GM21367 (cell line): ENCODE measurements at regions not wholly inside any gene's neighbourhood (a gene's known extent, or its start where the extent isn't known, plus 50 kb on each side); places are given as distances from the start of the nearest gene placed in this dataset.

Experiments
- ATAC-seq: cut with Tn5 transposase; IDR thresholded peaks from one replicate; pipeline ENCODE4 v1.9.1; 2021; ENCODE audit not compliant: unreplicated experiment

DNA sequence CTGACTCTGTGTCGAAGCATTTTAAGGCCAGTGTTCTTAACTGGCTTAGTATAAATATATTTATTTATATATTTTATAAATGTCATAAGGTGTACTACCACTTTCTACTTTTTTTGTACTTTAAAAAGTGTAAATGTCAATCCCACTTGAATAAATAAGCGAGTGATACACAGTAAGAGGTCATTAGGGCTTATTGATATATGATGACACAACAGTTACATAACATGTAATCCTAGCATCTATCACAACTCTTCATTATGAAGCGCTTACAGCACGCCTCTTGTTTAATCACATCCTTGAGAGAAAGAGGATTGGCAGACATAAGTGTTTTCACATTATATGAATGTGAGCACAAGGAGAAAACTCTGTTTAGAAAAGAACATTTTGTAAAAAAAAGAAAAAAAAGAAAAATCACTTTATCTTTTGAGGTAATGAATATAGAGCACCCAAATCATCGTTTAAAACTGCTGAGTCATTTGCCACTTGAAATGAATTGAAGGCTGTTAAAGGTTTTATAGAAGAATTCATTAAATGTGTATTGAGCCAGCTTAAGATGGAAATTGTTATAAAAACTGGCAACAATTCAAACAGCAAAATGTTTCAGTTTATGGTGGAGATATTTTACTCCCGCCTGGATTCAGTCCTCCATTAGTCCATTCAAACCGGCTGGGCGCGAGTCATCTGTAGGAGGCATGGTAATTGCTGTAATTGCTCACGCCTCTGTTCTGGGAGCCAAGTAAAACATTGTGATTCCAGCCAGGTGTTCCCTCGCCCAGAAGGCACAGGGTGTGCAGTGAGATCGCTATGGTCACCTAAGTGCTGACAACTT lies 627.3 kb upstream of the KIRREL3 start:
- no peak for ATAC-seq

DNA sequence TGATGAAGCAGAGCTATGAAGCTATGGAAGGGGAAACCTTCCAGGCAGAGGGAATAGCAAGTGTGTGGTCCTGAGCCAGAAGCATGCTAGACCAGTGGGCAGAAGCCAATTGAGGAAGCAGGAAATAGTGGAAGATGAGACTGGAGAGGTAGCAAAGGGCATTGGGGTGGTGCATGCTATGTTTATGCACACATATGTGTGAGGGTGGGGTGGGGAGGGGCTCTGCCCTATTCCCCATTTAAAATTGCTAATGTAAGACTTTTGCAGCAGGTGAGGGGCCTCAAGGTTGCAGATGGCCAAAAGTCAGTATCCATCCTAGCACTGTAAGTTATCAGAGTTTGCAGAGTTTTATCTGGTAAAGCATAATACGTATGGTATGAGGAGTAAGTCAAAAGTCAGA lies 626.6 kb upstream of the KIRREL3 start:
- no peak for ATAC-seq

DNA sequence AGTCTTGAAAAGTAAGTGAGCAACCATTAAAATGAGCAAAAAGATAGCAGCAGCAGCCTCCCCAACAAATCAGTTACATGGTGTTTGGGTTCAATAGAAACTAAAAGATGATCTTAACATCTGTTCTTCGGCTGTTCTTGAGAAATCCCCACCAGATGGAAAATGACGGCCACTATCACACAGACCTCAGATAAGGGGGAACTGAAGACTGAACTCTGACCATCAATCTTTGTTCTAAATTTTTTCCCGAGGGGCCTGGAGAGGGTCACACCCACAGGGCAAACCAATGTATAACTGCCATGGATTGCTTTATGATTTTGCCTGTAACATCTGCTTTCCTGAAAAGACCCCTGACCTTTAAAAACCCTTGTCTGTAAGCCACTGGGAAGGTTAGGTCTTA lies 624.8 kb upstream of the KIRREL3 start:
- no peak for ATAC-seq

DNA sequence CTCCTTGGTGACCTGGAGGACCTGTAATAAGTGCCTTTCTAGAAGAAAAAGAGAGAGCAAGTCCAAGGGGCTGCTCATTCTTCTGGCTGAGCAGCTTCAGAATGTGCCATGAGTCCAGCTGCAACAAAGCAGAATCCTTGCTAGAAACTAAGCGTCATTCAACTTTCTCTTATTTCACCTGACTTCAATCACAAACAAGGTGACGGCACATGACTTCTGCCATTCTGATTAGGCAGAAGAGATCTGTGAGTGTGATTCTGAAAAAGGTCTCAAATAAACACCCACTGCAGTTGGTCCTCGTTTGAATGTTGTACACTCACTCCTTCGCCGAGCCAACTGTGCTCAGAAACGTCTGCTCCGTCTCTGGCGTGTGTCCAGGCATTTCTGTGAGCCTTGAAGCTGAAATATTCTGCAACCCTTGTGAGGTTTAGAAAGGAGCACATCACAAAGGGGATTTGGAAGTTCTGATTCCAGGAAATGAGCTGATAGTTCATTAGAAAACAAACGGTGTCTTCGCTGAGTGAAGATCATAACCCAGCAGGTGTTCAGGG lies 623.8 kb upstream of the KIRREL3 start:
- no peak for ATAC-seq

DNA sequence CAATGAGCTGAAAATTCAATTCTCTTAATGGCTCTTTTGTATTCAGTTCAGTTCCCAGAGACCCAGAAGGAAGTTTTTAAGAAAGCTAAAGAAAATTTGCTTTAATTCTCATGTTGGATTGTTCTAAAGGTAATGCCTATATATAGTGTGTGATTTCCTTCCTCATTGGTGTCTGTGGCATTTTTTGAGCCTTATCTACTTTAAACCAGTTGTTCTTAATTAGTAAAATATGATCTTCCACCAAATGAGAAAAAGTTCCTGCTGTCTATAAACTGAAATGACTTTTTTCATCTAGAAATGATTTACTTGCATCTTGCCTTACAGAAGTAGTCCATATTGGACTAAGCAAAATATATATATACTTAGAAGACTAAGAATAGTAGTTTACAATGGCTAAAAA lies 622.1 kb upstream of the KIRREL3 start:
- no peak for ATAC-seq

DNA sequence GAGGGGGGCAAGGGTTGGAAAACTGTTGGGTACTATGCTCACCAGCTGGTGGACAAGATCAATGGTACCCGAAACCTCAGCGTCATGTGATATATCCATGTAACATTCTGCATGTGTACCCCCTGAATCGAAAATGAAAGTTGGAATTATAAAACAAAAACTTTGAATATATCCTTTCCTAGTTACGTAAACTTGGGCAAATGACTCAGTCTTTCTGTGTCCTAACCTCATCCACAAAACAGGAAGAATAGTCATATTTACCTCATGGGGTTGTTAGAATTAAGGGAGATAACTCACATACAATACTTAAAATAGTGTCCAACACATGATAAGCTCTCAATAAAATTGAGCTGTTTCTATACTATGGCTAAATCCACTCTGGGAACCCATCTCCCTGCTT lies 620.1 kb upstream of the KIRREL3 start:
- no peak for ATAC-seq

DNA sequence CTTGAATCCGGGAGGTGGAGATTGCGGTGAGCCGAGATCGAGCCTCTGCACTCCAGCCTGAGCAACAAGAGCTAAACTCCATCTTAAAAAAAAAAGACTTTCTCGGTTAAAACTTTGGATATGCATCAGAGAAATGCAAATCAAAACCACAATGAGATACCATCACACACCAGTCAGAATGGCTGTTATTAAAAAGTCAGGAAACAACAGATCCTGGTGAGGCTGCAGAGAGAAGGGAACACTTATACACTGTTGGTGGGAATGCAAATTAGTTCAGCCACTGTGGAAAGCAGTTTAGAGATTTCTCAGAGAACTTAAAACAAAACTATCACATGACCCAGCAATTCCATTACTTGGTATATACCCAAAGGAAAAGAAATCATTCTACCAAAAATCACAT lies 619.4 kb upstream of the KIRREL3 start:
- ATAC-seq, result no peak

DNA sequence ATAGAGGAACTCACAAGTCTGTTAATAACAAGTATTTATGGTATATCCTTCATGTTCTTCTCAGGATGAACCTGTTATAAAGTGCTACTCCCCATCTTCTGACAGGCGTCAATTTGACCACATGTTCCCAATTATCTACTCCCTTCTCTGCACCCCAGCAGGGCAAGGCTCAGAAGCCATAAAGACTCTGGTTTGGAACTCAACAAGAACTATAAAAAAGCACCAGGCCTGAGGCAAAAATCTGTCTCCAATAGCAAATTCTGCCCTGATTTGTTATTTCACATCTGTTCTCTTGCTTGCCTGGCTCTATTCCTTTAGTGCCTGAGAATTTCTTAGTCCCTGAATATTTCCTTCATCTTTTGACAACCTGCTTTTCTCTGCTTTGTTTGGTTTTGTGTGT lies 618.2 kb upstream of the KIRREL3 start:
- ATAC-seq, result no peak

DNA sequence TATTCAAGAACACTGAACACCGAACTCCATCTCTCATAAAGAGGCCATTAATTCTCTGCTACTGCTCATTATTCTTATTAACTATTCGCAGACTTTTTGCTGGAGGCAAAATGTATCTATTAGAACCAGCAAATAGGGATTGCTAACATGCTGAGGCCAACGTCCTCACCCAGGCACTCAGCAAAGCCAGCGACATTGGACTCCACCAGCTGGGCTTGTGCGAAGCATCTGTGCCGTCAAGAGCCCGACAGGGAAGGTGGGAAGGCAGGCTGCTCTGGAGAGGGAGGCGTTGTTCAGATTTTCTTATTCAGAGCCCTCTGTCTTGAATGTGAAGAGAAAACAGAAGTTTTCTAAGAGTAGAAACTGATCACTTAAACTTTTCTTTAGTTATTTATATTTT lies 615.6 kb upstream of the KIRREL3 start:
- ATAC-seq, result no peak

DNA sequence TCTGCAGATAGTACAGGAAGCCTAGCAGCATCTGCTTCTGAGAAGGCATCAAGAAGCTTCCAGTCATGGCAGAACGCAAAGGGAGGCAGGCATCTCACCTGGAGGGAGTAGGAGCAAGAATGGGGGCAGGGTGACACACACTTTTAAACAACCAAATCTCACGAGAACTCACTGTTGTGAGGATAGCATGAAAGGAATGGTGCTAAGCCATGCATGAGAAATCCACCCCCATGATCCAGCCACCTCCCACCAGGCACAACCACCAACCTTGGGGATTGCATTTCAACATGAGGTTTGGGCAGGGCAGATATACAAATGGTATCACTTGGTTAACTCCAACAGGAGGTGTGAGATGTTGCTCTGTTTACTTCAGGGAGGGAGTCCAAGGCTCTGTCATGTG lies 612.0 kb upstream of the KIRREL3 start:
- ATAC-seq, result no peak

DNA sequence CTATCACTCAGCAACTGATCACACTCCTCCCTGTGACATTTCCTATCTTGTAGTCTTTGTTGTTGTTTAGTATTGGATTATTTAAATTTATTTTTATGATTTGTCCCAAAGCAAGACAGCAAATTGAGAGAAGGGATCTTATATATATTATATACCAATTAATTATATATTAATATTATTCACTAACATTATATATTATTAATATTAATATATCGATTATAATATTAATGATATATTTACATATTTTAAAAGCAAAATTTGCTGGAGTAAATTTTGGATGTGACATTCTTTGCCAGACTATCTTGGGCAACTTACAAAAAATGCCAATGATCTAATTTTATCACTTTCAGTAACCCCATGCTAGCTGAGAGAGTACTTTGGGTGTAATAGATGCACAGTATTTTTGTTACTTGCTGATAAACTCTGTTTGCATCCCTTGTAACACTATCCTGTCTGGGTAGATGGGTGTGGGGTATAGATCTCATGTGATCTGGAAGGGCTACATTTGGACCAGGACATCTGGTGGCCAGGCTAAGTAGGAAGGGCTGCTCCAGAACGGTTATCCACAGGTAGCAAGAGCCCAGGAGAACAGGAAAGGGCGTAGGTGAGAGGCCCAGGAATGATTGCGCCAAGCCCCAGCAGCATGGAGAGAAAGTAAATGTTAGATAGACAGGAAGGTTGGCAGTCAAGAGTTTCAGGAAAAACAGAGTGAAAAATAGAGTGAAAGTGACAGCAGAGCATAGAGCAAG lies 608.6 kb upstream of the KIRREL3 start:
- ATAC-seq, result no peak

DNA sequence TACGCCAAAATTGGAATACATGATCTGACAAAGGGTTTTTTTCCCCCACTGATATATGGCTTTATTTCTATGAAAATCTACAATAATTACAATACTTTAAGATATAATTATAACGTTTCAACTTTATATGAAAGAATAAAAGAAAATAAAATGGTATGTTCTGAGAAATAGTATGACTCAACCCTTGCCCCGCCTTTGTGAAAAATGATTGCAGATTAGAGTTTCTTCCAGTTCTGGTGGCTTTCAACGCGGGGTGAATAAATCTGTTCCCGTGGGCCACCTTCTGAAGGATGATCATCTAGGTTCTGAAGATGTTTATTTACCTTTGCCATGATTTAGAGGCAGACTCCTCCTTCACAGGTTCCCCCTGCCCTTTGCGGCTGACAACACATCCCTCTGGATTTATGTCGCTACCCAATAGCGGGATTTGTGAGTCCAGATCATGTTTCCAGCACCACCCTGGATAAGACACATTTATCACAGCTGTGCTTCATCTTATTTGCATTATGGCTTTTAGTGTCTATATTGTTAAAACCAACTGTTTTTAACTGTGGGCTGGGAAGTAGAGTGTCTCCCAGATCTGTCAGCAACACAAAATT lies 607.0 kb upstream of the KIRREL3 start:
- no peak for ATAC-seq

DNA sequence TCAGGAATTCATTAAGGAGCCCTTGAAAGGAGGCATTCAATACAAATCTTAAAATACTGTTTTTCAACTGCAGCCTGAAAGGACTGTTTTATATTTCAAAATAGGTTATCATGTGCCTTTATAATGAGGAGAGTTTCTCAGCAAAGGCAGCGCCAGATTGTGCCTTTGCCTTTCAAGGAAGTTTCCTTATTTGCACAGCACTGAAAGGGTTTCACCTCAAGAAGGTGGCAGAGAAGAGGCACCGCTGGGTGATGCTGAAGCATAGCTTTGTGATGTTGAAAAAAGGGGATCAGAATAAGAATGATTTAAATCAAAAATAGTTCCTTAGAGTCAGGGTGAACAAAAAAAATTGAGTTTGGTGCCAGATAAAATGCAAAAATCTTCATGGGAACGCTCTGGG lies 601.0 kb upstream of the KIRREL3 start:
- no peak for ATAC-seq

DNA sequence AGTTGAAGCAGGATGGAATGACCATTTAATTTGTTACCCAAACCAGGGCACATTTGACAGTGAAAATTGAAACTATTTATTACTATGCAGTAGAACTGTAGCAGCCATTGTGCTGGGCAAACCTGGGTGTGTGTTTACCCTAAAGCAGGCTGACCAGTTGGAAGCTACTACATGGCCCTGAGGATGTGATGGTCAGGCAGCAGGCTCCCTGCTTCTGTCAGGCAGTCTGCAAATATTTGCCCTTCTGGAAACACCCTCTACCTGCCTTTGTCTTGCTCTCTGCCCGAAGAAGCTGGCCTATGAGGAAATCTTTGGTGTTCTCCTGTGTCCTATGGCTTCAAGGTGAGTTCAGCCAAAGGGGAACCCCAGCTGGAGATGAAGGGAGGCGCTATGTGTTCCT lies 600.1 kb upstream of the KIRREL3 start:
- ATAC-seq, result no peak

DNA sequence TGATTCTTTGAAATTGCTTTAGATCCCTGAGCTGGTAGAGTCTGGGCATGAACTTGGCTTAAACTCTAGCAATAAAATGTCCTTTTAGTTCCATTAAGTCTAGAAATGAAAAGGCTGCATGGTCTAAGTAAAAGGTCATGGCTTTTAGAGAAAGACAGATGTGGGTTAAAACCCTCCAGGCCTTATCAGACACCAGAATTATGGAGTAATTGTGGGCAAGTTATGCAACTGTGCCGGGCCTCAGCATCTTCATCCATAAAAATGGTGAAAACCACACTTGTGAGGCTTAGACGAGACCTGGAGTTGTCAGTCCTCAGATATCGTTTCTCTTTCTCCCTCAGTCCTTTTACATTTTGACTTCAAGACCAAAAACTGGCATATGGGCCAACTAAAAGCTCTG lies 597.9 kb upstream of the KIRREL3 start:
- no peak for ATAC-seq

DNA sequence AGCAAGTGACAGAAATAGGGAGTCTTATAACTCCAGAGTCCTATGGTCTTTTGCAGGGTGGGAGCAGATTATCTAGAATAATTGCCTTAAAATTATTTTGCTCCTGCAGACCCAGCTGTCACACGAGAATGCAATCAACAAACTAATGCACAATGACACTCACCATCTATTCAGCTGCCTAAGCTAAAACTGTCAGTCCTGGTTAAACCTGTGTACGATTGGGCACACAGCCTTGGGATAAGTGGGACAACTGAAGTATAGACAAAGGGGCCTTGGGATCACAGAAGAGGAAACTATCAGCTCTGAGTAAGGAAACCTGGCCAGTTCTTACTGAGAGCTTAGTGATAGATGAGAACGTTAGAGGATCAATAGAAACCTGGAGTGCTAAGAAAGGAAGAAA lies 595.9 kb upstream of the KIRREL3 start:
- ATAC-seq, result no peak

DNA sequence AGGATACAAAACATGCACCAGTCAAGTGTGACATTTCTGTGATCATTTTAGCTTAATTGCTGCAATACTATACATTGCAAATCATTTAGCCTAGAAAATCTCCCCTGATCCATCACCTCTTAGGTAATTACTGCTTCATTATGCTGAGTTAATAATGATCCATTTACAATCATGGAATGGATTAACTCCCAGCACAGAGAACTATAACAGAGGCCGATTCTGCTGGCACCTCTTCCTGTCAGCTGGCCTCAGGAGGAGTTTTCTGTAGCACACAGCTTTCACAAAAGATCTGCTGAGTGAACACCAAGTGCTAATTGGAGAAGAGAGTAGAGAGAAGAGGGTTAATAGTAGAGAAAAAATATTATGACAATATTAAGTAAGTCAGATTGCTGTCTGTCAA lies 591.8 kb upstream of the KIRREL3 start:
- ATAC-seq, result no peak

DNA sequence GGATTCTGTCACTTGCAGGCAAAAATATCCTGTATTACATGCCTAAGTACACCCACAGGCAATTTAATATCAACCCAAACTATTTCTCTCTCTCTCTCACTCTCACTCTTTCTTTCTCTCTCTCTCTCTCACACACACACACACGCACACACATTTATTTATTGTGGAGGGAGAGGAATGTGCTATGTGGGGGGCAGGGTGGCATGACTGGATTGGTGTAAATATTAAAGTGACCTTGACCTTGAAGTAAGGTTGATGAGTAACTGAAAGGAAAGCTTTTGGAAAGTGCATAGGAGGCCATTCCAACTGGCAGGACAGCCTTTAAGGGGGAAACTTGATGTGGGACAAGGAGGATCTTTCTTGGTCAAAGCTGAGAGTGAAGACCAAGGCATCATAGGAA lies 589.7 kb upstream of the KIRREL3 start:
- no peak for ATAC-seq

DNA sequence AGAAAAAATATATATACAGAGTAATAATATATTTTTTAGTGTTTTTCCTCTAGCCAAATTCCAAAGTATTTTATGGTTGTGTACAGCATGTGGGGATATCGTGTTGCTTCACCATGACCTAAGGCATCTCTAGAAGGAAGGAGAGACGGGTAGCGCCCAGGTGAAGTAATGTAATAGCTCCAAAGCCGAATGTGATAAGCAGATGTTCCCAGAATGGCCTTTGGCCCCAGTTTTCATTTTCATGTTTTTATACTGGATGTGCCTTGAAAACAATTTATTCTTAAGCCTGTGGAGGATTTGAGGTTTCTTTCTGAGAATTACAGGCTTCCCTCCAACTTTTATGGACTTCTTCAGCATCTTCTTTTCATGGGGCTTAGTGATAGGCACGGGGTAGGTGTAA lies 587.9 kb upstream of the KIRREL3 start:
- ATAC-seq, result no peak

DNA sequence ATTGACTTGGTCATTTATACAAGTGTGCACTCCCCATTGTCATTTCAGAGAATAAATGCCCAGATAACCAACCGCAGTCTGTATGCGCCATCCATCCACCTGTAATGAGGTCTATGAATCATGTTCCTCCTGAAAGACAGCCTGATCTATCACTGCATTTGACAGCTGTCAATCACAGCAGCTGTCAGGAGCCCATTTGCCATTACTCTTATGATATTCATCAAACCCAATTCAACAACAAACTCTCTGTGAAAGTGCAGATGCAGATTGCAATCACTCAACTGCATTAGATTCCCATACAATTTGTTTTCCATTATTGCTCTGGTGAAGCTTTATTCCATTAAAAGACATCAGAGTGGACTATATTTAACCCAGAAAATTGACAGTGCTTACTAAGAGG lies 586.9 kb upstream of the KIRREL3 start:
- no peak for ATAC-seq

DNA sequence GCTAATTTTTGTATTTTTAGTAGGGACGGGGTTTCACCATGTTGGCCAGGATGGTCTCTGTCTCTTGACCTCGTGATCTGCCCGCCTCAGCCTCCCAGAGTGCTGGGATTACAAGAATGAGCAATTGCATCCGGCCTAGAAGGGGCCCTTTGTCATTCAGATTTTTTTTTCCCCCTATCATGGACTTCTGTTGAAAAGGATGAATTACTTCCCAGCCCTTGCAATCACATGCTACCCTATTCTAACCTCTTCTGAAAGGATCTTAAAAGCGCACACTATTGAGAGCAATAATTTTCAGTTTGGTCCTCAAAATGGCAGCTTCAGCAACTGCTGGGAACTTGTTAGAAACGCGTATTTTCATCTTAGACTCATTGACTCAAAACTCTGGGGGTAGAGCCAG lies 575.6 kb upstream of the KIRREL3 start:
- no peak for ATAC-seq

DNA sequence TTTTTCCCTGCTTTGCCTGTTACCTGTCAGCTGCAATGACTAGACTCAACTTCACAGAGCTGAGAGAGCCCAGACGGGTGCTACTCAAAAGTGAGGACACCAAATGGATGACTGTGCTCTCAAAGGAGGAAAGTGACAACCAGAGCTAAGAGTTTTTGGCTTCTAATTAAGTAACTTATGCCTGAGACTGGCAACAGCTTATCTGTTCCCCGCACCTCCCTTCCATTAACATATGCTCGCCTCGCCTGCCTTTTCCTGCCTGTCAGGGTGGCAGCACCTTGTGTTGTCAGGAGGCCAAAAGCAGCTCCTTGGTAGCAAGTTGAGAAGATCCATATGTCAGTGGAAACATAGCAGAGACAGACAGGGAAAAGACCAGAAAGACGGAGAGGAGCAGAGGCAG lies 573.9 kb upstream of the KIRREL3 start:
- no peak for ATAC-seq
